Endodermal cell (in vitro differentiated cells): ENCODE measurements at regions not wholly inside any gene's neighbourhood (a gene's known extent, or its start where the extent isn't known, plus 50 kb on each side); places are given as distances from the start of the nearest gene placed in this dataset.

Experiments
- DNase-seq: peaks from one replicate; pipeline ENCODE4 v3.0.0-alpha.2; 2017
- H3K27ac ChIP-seq: 2 replicates; pipeline ENCODE4 v1.5.1; 2013; ENCODE audit warnings: mild to moderate bottlenecking, low read depth, low read length, moderate library complexity
- H3K27me3 ChIP-seq: 2 replicates; pipeline ENCODE4 v1.6.1; 2013; ENCODE audit warnings: mild to moderate bottlenecking, low read length, moderate library complexity; ENCODE audit not compliant: insufficient read depth, control insufficient read depth, poor library complexity, severe bottlenecking
- H3K36me3 ChIP-seq: 2 replicates; pipeline ENCODE4 v1.7.0; 2013; ENCODE audit warnings: mild to moderate bottlenecking, low read length, moderate library complexity; ENCODE audit not compliant: control insufficient read depth, insufficient read depth
- H3K4me1 ChIP-seq: one replicate; pipeline ENCODE4 v1.7.0; 2013; ENCODE audit warnings: low read length; ENCODE audit not compliant: control insufficient read depth, insufficient read depth
- H3K4me3 ChIP-seq: 2 replicates; pipeline ENCODE4 v1.5.1; 2013; ENCODE audit warnings: mild to moderate bottlenecking, low read length, moderate library complexity
- H3K9ac ChIP-seq: 2 replicates; pipeline ENCODE4 v1.6.1; 2013; ENCODE audit warnings: mild to moderate bottlenecking, low read length, moderate library complexity; ENCODE audit not compliant: poor library complexity, severe bottlenecking; ENCODE audit errors: extremely low read depth
- H3K9me3 ChIP-seq: 2 replicates; pipeline ENCODE4 v1.6.1; 2013; ENCODE audit warnings: mild to moderate bottlenecking, low read length, moderate library complexity; ENCODE audit not compliant: control insufficient read depth
- H3K27ac Mint-ChIP-seq: 2 replicates; pipeline ENCODE4 v1.8.0; 2020; ENCODE audit warnings: mixed read lengths
- H3K27me3 Mint-ChIP-seq: 2 replicates; pipeline ENCODE4 v1.8.0; 2021; ENCODE audit warnings: mild to moderate bottlenecking, mixed read lengths; ENCODE audit not compliant: insufficient read depth
- H3K36me3 Mint-ChIP-seq: 2 replicates; pipeline ENCODE4 v1.8.0; 2020; ENCODE audit warnings: low read depth, mixed read lengths
- H3K4me1 Mint-ChIP-seq: 2 replicates; pipeline ENCODE4 v1.8.0; 2020; ENCODE audit warnings: mixed read lengths
- H3K4me3 Mint-ChIP-seq: 2 replicates; pipeline ENCODE4 v1.8.0; 2020; ENCODE audit warnings: mild to moderate bottlenecking, moderate library complexity, mixed read lengths
- H3K9me3 Mint-ChIP-seq: 2 replicates; pipeline ENCODE4 v1.8.0; 2020; ENCODE audit warnings: mild to moderate bottlenecking, mixed read lengths
- CTCF ChIP-seq: fragments of 200-600 bp; sonication (generic); conservative IDR thresholded peaks from 2 replicates; pipeline ENCODE4 v1.5.0; 2021; ENCODE audit warnings: antibody characterized with exemption, mild to moderate bottlenecking
- WGBS, 2 experiments: methylation state at CpG; one replicate each; pipeline versions ENCODE4 v1.1.5 to v1.1.7; 2013; ENCODE audit warnings: missing lambda C conversion rate in 2 of 2, mixed read lengths in 1 of 2; ENCODE audit not compliant: insufficient coverage in 1 of 2, insufficient read length in 1 of 2; 5-methylcytosine and 5-hydroxymethylcytosine counted together

DNA sequence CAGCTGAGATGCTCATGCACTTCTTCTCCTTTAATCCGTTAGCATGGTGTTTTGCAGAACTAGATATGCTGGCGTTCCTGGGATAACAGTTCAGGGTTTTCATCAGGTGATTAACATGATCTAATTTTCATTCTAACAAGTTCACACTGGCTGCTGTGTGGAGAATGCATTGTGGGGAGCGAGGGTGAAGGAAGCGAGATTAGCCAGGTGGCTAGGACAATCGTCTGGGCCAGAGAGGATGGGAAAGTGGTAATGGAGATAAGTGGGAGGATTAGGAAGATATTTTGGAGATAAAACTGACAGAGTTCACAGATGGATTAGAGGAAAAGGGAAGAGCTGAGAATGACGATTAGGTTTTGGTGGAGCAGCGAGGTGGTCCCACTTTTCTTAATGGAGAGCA is 138.1 kb upstream of the MAGI3 start:
- WGBS, 2 experiments: 31 to 78% methylated on average over 4 to 7 of the region's 7 CpGs
- no peaks in the 10 kb centered on the region for H3K9me3 Mint-ChIP-seq
- H3K4me3 Mint-ChIP-seq: no peak overlapping the region
- no peak overlapping the region for H3K27ac Mint-ChIP-seq
- peaks cover 90% of the 10 kb centered on the region for H3K27me3 Mint-ChIP-seq
- H3K4me1 Mint-ChIP-seq: peaks cover 39% of the 10 kb centered on the region
- TF ChIP-seq CTCF: no peak
- peaks cover 18% of the 10 kb centered on the region for H3K4me1 ChIP-seq
- H3K4me3 ChIP-seq: no peak overlapping the region
- no peak overlapping the region for H3K9ac ChIP-seq
- no peaks in the 10 kb centered on the region for H3K9me3 ChIP-seq
- peaks cover 81% of the 10 kb centered on the region for H3K27me3 ChIP-seq
- DNase-seq: peak; percentile 77
- H3K36me3 Mint-ChIP-seq: no peaks in the 10 kb centered on the region
- no peak overlapping the region for H3K27ac ChIP-seq
- no peaks in the 10 kb centered on the region for H3K36me3 ChIP-seq

DNA sequence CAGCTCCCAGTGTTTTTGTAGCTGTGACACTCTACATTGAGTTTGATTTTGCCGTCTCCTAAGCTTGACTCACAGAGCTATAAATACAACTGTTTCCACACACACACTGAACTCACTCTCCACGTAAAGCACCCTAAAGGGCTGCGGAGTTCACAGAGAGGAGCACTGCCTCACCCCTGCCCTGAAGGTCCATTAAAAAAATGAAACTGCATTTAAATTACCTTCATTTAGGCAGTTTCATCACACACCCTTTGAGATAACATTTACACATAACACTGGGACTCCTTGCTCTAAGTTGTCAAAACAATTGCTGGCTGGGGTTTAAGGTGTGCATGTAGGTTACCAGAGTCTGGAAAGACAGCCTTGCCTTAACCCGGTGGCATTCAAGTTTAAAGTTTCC is 137.1 kb upstream of the MAGI3 start:
- Mint-ChIP-seq H3K4me1 (peaks cover 32% of the 10 kb centered on the region), H3K9me3 (no peaks in the 10 kb centered on the region), H3K36me3 (no peaks in the 10 kb centered on the region), H3K4me3 (no peak overlapping the region), H3K27ac (no peak overlapping the region), H3K27me3 (peaks cover 81% of the 10 kb centered on the region)
- H3K4me1 ChIP-seq: peaks cover 16% of the 10 kb centered on the region
- H3K9me3 ChIP-seq: no peaks in the 10 kb centered on the region
- WGBS, 2 experiments: 87 to 90% methylated on average over 4 of the region's 4 CpGs
- H3K36me3 ChIP-seq: no peaks in the 10 kb centered on the region
- TF ChIP-seq CTCF: no peak
- no peak overlapping the region for H3K27ac ChIP-seq
- H3K4me3 ChIP-seq: no peak overlapping the region
- no peak overlapping the region for H3K9ac ChIP-seq
- H3K27me3 ChIP-seq: peaks cover 71% of the 10 kb centered on the region
- DNase-seq: no peak

- WGBS, 2 experiments: 72 to 92% methylated on average over 2 of the region's 2 CpGs
- H3K27me3 ChIP-seq: peaks cover 67% of the 10 kb centered on the region
- H3K27ac Mint-ChIP-seq: no peak overlapping the region
- no peak overlapping the region for H3K27ac ChIP-seq
- H3K9me3 ChIP-seq: no peaks in the 10 kb centered on the region
- H3K9ac ChIP-seq: no peak overlapping the region
- no peaks in the 10 kb centered on the region for H3K36me3 ChIP-seq
- DNase-seq: no peak
- H3K9me3 Mint-ChIP-seq: no peaks in the 10 kb centered on the region
- H3K4me1 ChIP-seq: peaks cover 16% of the 10 kb centered on the region
- peaks cover 32% of the 10 kb centered on the region for H3K4me1 Mint-ChIP-seq
- H3K4me3 ChIP-seq: no peak overlapping the region
- peaks cover 79% of the 10 kb centered on the region for H3K27me3 Mint-ChIP-seq
- no peaks in the 10 kb centered on the region for H3K36me3 Mint-ChIP-seq
- no peak for TF ChIP-seq CTCF
- H3K4me3 Mint-ChIP-seq: no peak overlapping the region
Measured at GRCh38 chr1:113253590-113253989, 136.7 kb upstream of the MAGI3 start.
